ENCODE measurements at regions not wholly inside any gene's neighbourhood (a gene's known extent, or its start where the extent isn't known, plus 50 kb on each side); places are given as distances from the start of the nearest gene placed in this dataset.

- TF ChIP-seq, protein P1, sequence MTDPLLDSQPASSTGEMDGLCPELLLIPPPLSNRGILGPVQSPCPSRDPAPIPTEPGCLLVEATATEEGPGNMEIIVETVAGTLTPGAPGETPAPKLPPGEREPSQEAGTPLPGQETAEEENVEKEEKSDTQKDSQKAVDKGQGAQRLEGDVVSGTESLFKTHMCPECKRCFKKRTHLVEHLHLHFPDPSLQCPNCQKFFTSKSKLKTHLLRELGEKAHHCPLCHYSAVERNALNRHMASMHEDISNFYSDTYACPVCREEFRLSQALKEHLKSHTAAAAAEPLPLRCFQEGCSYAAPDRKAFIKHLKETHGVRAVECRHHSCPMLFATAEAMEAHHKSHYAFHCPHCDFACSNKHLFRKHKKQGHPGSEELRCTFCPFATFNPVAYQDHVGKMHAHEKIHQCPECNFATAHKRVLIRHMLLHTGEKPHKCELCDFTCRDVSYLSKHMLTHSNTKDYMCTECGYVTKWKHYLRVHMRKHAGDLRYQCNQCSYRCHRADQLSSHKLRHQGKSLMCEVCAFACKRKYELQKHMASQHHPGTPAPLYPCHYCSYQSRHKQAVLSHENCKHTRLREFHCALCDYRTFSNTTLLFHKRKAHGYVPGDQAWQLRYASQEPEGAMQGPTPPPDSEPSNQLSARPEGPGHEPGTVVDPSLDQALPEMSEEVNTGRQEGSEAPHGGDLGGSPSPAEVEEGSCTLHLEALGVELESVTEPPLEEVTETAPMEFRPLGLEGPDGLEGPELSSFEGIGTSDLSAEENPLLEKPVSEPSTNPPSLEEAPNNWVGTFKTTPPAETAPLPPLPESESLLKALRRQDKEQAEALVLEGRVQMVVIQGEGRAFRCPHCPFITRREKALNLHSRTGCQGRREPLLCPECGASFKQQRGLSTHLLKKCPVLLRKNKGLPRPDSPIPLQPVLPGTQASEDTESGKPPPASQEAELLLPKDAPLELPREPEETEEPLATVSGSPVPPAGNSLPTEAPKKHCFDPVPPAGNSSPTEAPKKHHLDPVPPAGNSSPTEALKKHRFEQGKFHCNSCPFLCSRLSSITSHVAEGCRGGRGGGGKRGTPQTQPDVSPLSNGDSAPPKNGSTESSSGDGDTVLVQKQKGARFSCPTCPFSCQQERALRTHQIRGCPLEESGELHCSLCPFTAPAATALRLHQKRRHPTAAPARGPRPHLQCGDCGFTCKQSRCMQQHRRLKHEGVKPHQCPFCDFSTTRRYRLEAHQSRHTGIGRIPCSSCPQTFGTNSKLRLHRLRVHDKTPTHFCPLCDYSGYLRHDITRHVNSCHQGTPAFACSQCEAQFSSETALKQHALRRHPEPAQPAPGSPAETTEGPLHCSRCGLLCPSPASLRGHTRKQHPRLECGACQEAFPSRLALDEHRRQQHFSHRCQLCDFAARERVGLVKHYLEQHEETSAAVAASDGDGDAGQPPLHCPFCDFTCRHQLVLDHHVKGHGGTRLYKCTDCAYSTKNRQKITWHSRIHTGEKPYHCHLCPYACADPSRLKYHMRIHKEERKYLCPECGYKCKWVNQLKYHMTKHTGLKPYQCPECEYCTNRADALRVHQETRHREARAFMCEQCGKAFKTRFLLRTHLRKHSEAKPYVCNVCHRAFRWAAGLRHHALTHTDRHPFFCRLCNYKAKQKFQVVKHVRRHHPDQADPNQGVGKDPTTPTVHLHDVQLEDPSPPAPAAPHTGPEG (CRISPR knock-in tag; IDR thresholded peaks at IDR 0.05): no peak
- TF ChIP-seq KDM2A (CRISPR knock-in tag; IDR thresholded peaks at IDR 0.05; ENCODE audit: borderline replicate concordance, low read depth) (peak; percentile 61), EED (CRISPR knock-in tag; IDR thresholded peaks at IDR 0.05) (no peak), GFI1 (CRISPR knock-in tag; IDR thresholded peaks at IDR 0.05; ENCODE audit: borderline replicate concordance) (0 out of 2 replicates have a peak, but pooled peaks have one; percentile 18), ZNF614 (CRISPR knock-in tag; IDR thresholded peaks at IDR 0.05; ENCODE audit: borderline replicate concordance) (peak; percentile 81; the same call in 1 of the 2 replicates), FOXA3 (CRISPR knock-in tag; IDR thresholded peaks at IDR 0.05) (peak; percentile 92), ZNF776 (CRISPR knock-in tag; IDR thresholded peaks at IDR 0.05) (no peak), ZNF329 (CRISPR knock-in tag; IDR thresholded peaks at IDR 0.05; ENCODE audit: low read depth) (no peak), PRPF4 (IDR thresholded peaks at IDR 0.05; ENCODE audit: low read depth, low read length, poor library complexity, severe bottlenecking) (no peak), ZNF678 (CRISPR knock-in tag; IDR thresholded peaks at IDR 0.05) (no peak), ZFP90 (CRISPR knock-in tag; IDR thresholded peaks at IDR 0.05; ENCODE audit: borderline replicate concordance) (no peak), DMTF1 (CRISPR knock-in tag; IDR thresholded peaks at IDR 0.05) (no peak), ZFP1 (CRISPR knock-in tag; IDR thresholded peaks at IDR 0.05) (no peak), ZNF232 (CRISPR knock-in tag; IDR thresholded peaks at IDR 0.05; ENCODE audit: borderline replicate concordance) (no peak), ZNF34 (CRISPR knock-in tag; IDR thresholded peaks at IDR 0.05; ENCODE audit: borderline replicate concordance) (peak; percentile 99), SETDB1 (CRISPR knock-in tag; IDR thresholded peaks at IDR 0.05; ENCODE audit: borderline replicate concordance) (no peak), SOX6 (IDR thresholded peaks at IDR 0.05) (no peak), SOX6 (CRISPR knock-in tag; IDR thresholded peaks at IDR 0.05) (peak; percentile 71; the same call in 1 of the 2 replicates), GTF3A (CRISPR knock-in tag; conservative IDR thresholded peaks at IDR 0.05) (no peak), ETV6 (CRISPR knock-in tag; conservative IDR thresholded peaks at IDR 0.05) (no peak), NFRKB (IDR thresholded peaks at IDR 0.05) (no peak)
- TF ChIP-seq, protein P2, sequence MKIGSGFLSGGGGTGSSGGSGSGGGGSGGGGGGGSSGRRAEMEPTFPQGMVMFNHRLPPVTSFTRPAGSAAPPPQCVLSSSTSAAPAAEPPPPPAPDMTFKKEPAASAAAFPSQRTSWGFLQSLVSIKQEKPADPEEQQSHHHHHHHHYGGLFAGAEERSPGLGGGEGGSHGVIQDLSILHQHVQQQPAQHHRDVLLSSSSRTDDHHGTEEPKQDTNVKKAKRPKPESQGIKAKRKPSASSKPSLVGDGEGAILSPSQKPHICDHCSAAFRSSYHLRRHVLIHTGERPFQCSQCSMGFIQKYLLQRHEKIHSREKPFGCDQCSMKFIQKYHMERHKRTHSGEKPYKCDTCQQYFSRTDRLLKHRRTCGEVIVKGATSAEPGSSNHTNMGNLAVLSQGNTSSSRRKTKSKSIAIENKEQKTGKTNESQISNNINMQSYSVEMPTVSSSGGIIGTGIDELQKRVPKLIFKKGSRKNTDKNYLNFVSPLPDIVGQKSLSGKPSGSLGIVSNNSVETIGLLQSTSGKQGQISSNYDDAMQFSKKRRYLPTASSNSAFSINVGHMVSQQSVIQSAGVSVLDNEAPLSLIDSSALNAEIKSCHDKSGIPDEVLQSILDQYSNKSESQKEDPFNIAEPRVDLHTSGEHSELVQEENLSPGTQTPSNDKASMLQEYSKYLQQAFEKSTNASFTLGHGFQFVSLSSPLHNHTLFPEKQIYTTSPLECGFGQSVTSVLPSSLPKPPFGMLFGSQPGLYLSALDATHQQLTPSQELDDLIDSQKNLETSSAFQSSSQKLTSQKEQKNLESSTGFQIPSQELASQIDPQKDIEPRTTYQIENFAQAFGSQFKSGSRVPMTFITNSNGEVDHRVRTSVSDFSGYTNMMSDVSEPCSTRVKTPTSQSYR (CRISPR knock-in tag; IDR thresholded peaks at IDR 0.05; ENCODE audit: borderline replicate concordance): no peak
These were observed 62.6 kb upstream of the FN1 start (continued) for GRCh38 chr2:215498431-215498830.

Measured in HepG2 (cell line).